ENCODE measurements at regions not wholly inside any gene's neighbourhood (a gene's known extent, or its start where the extent isn't known, plus 50 kb on each side); places are given as distances from the start of the nearest gene placed in this dataset.
"Not testable (repeated sequence)": the region's sequence is repeated elsewhere in the genome, so short reads cannot be mapped to it uniquely, and the experiment has no call there.

- peak; percentile 81 to 85 for DNase-seq
- Mint-ChIP-seq H3K27ac (ENCODE audit: unreplicated experiment) (no peak overlapping the region), H3K4me1 (ENCODE audit: low read depth, unreplicated experiment) (peaks cover 13% of the 10 kb centered on the region), H3K4me3 (ENCODE audit: unreplicated experiment) (peak overlapping the region; percentile 63), H3K27me3 (ENCODE audit: insufficient read depth, unreplicated experiment) (peaks cover 4% of the 10 kb centered on the region), H3K9me3 (ENCODE audit: unreplicated experiment) (no peaks in the 10 kb centered on the region), H3K36me3 (ENCODE audit: insufficient read depth, unreplicated experiment) (no peaks in the 10 kb centered on the region)
- TF ChIP-seq CTCF (IDR thresholded peaks at IDR 0.05; ENCODE audit: insufficient read depth in 1 of 2, low read depth in 1 of 2, low read length in 1 of 2, severe bottlenecking in 1 of 2, unreplicated experiment in 1 of 2), result peak; percentile 86 to 90
- ChIA-PET CTCF (interaction anchor here (0.6 to 1.4 kb wide), 5 partner anchors 11 to 361 kb away, joined by 3 to 7 read pairs (median 4); partner anchors contain the start of genes ABTB2 and NAT10), POLR2A (no interaction called here)
- no peaks in the 10 kb centered on the region for H3K36me3 ChIP-seq (ENCODE audit: control insufficient read depth, insufficient read depth, low read length)
- no peaks in the 10 kb centered on the region; the same call in 1 of the 2 replicates for H3K4me1 ChIP-seq
- H3K27me3 ChIP-seq (replicated peaks; ENCODE audit: control insufficient read depth, insufficient read depth, low read length), result no peaks in the 10 kb centered on the region
- intact Hi-C loops (cut with micrococcal nuclease; ENCODE audit: unreplicated experiment), result loop anchor here (1.0 to 5.0 kb wide), 5 partner anchors 55 to 363 kb away; partner anchors contain the start of genes CAPRIN1 and NAT10
- BruUV-seq (replicated peaks), result no TSS peak
- H3K9me3 ChIP-seq, result no peaks in the 10 kb centered on the region
- H3K4me3 ChIP-seq (ENCODE audit: low read depth, low read length), result peak overlapping the region; percentile 22
Observed at GRCh38 chr11:33996498-33997454, 54.8 kb upstream of the CAPRIN1 start.

- Mint-ChIP-seq H3K4me1 (ENCODE audit: low read depth, unreplicated experiment) (peaks cover 13% of the 10 kb centered on the region), H3K36me3 (ENCODE audit: insufficient read depth, unreplicated experiment) (no peaks in the 10 kb centered on the region), H3K27me3 (ENCODE audit: insufficient read depth, unreplicated experiment) (peaks cover 4% of the 10 kb centered on the region), H3K9me3 (ENCODE audit: unreplicated experiment) (no peaks in the 10 kb centered on the region), H3K4me3 (ENCODE audit: unreplicated experiment) (no peak overlapping the region), H3K27ac (ENCODE audit: unreplicated experiment) (no peak overlapping the region)
- CTCF ChIA-PET, result no interaction called here
- Histone ChIP-seq H3K9me3 (no peaks in the 10 kb centered on the region), H3K36me3 (ENCODE audit: control insufficient read depth, insufficient read depth, low read length) (no peaks in the 10 kb centered on the region), H3K4me3 (ENCODE audit: low read depth, low read length) (no peak overlapping the region), H3K27me3 (replicated peaks; ENCODE audit: control insufficient read depth, insufficient read depth, low read length) (no peaks in the 10 kb centered on the region), H3K4me1 (no peaks in the 10 kb centered on the region; the same call in 1 of the 2 replicates)
- TF ChIP-seq CTCF (IDR thresholded peaks at IDR 0.05; ENCODE audit: insufficient read depth in 1 of 2, low read depth in 1 of 2, low read length in 1 of 2, severe bottlenecking in 1 of 2, unreplicated experiment in 1 of 2), result no peak
- intact Hi-C loops (cut with micrococcal nuclease; ENCODE audit: unreplicated experiment), result loop anchor here (5.0 kb wide), 2 partner anchors 77 to 177 kb away; no protein-coding TSS in a partner anchor
- POLR2A ChIA-PET, result no interaction called here
- no peak for DNase-seq
- BruUV-seq (replicated peaks), result no TSS peak
Observed at GRCh38 chr11:33994937-33995336, 56.6 kb upstream of the CAPRIN1 start.

- H3K36me3 ChIP-seq (ENCODE audit: control insufficient read depth, insufficient read depth, low read length); DNase-seq; POLR2A ChIA-PET; H3K4me1 Mint-ChIP-seq (ENCODE audit: low read depth, unreplicated experiment); H3K9me3 Mint-ChIP-seq (ENCODE audit: unreplicated experiment); H3K4me3 ChIP-seq (ENCODE audit: low read depth, low read length); H3K36me3 Mint-ChIP-seq (ENCODE audit: insufficient read depth, unreplicated experiment); H3K27me3 Mint-ChIP-seq (ENCODE audit: insufficient read depth, unreplicated experiment); CTCF ChIA-PET; H3K4me3 Mint-ChIP-seq (ENCODE audit: unreplicated experiment); H3K9me3 ChIP-seq; intact Hi-C loops (cut with micrococcal nuclease; ENCODE audit: unreplicated experiment); H3K27ac Mint-ChIP-seq (ENCODE audit: unreplicated experiment); H3K4me1 ChIP-seq; H3K27me3 ChIP-seq (replicated peaks; ENCODE audit: control insufficient read depth, insufficient read depth, low read length); BruUV-seq (replicated peaks): not testable (repeated sequence)
Observed at GRCh38 chr11:33991136-33991535, 60.4 kb upstream of the CAPRIN1 start.

GRCh38 chr11:33990131-33990530 lies 61.4 kb upstream of the CAPRIN1 start:
- H3K4me1 Mint-ChIP-seq (ENCODE audit: low read depth, unreplicated experiment); BruUV-seq (replicated peaks); H3K36me3 Mint-ChIP-seq (ENCODE audit: insufficient read depth, unreplicated experiment); intact Hi-C loops (cut with micrococcal nuclease; ENCODE audit: unreplicated experiment); H3K9me3 ChIP-seq; H3K4me3 ChIP-seq (ENCODE audit: low read depth, low read length); H3K27me3 Mint-ChIP-seq (ENCODE audit: insufficient read depth, unreplicated experiment); H3K4me1 ChIP-seq; H3K4me3 Mint-ChIP-seq (ENCODE audit: unreplicated experiment); H3K9me3 Mint-ChIP-seq (ENCODE audit: unreplicated experiment); DNase-seq; H3K27me3 ChIP-seq (replicated peaks; ENCODE audit: control insufficient read depth, insufficient read depth, low read length); H3K36me3 ChIP-seq (ENCODE audit: control insufficient read depth, insufficient read depth, low read length); CTCF ChIA-PET; POLR2A ChIA-PET; H3K27ac Mint-ChIP-seq (ENCODE audit: unreplicated experiment): not testable (repeated sequence)
